LNCAP (cell line): ENCODE measurements at regions not wholly inside any gene's neighbourhood (a gene's known extent, or its start where the extent isn't known, plus 50 kb on each side); places are given as distances from the start of the nearest gene placed in this dataset.

Experiments used
- CTCF ChIP-seq: fragments of 450-650 bp; IDR thresholded peaks from 2 replicates; pipeline ENCODE4 v1.5.1; 2017; ENCODE audit warnings: mild to moderate bottlenecking

GRCh38 chr20:19926591-19926990 is 90.6 kb upstream of the NAA20 start:
- no peak for TF ChIP-seq CTCF

- TF ChIP-seq CTCF = no peak
Measured at GRCh38 chr20:19928328-19929011, 88.7 kb upstream of the NAA20 start.

GRCh38 chr20:19929012-19929360 is 88.2 kb upstream of the NAA20 start:
- no peak for TF ChIP-seq CTCF

- no peak for TF ChIP-seq CTCF
Measured at GRCh38 chr20:19929481-19930145, 87.5 kb upstream of the NAA20 start.

- no peak for TF ChIP-seq CTCF
Measured at GRCh38 chr20:19930426-19930825, 86.7 kb upstream of the NAA20 start.

- TF ChIP-seq CTCF = no peak
Measured at GRCh38 chr20:19932170-19932667, 84.9 kb upstream of the NAA20 start.

GRCh38 chr20:19934792-19935491 is 82.2 kb upstream of the NAA20 start:
- TF ChIP-seq CTCF = no peak
